H1 (cell line): ENCODE measurements at regions not wholly inside any gene's neighbourhood (a gene's known extent, or its start where the extent isn't known, plus 50 kb on each side); places are given as distances from the start of the nearest gene placed in this dataset.

Experiments
- CTCF ChIA-PET: fragments of 300-600 bp; sonication (Branson Sonifier 250); formaldehyde crosslinking; loops from one replicate; lab custom pipeline; 2021; ENCODE audit not compliant: partially characterized antibody; lab: Charles Lee
- POLR2A ChIA-PET: fragments of 300-600 bp; sonication (Branson Sonifier 250); formaldehyde crosslinking; loops from one replicate; lab custom pipeline; 2021; ENCODE audit warnings: inconsistent platforms; ENCODE audit not compliant: partially characterized antibody; lab: Charles Lee
- DNase-seq, 2 experiments: peaks; one replicate each; pipeline versions ENCODE4 v3.0.0 to v3.0.0-alpha.2; 2010 to 2022; ENCODE audit warnings: low spot score in 2 of 2, low read depth in 1 of 2, mixed read lengths in 1 of 2
- FAIRE-seq: peaks from 2 replicates; lab custom pipeline; 2011; peaks lifted over from hg19 to GRCh38; lab: Jason Lieb, UNC
- H2AFZ ChIP-seq: 2 replicates; pipeline ENCODE4 v1.8.1; 2012; ENCODE audit warnings: low read length, inconsistent platforms
- H2AK5ac ChIP-seq: 2 replicates; pipeline ENCODE4 v1.6.1; 2013; ENCODE audit warnings: low read depth, low read length
- H2BK120ac ChIP-seq: replicated peaks from 2 replicates; pipeline ENCODE3; 2013; ENCODE audit warnings: low read depth, low read length, inconsistent platforms
- H2BK12ac ChIP-seq: 2 replicates; pipeline ENCODE4 v1.6.1; 2013; ENCODE audit warnings: low read depth, low read length
- H2BK15ac ChIP-seq: 2 replicates; pipeline ENCODE4 v1.6.1; 2013; ENCODE audit warnings: low read length
- H2BK20ac ChIP-seq: 2 replicates; pipeline ENCODE4 v1.6.1; 2013; ENCODE audit warnings: low read length
- H2BK5ac ChIP-seq: 2 replicates; pipeline ENCODE4 v1.6.1; 2013; ENCODE audit warnings: low read depth, low read length
- H3K14ac ChIP-seq: 2 replicates; pipeline ENCODE4 v1.6.1; 2013; ENCODE audit warnings: inconsistent platforms; ENCODE audit not compliant: insufficient read length
- H3K18ac ChIP-seq: 2 replicates; pipeline ENCODE4 v1.6.1; 2013; ENCODE audit warnings: low read length; ENCODE audit errors: extremely low read depth
- H3K23ac ChIP-seq: 2 replicates; pipeline ENCODE4 v1.6.1; 2013; ENCODE audit warnings: inconsistent platforms; ENCODE audit not compliant: insufficient read length
- H3K23me2 ChIP-seq: 2 replicates; pipeline ENCODE4 v1.6.1; 2013; ENCODE audit warnings: low read depth, low read length
- H3K27ac ChIP-seq: 2 replicates; pipeline ENCODE4 v1.6.1; 2011; ENCODE audit warnings: low read depth, low read length, inconsistent platforms
- H3K27me3 ChIP-seq, 4 experiments: replicated peaks in 1 of 4; 1 replicate in 1 of 4; 2 replicates in 3 of 4; pipeline versions ENCODE4 v1.6.1 to v1.8.1; 2011 to 2013; ENCODE audit warnings: low read length in 3 of 4, mild to moderate bottlenecking in 3 of 4, inconsistent platforms in 2 of 4, mixed read lengths in 2 of 4, moderate library complexity in 1 of 4; ENCODE audit not compliant: control insufficient read depth in 3 of 4, insufficient read depth in 3 of 4; ENCODE audit errors: extremely low read depth in 1 of 4
- H3K36me3 ChIP-seq, 4 experiments: 2 replicates each; pipeline versions ENCODE4 v1.6.1 to v1.8.1; 2011 to 2013; ENCODE audit warnings: mild to moderate bottlenecking in 4 of 4, low read length in 3 of 4, moderate library complexity in 2 of 4, control low read depth in 1 of 4, inconsistent platforms in 1 of 4; ENCODE audit not compliant: insufficient read depth in 4 of 4, control insufficient read depth in 2 of 4
- H3K4ac ChIP-seq: replicated peaks from 2 replicates; pipeline ENCODE3; 2013; ENCODE audit warnings: low read length, low read depth, mixed read lengths, inconsistent platforms; ENCODE audit not compliant: insufficient read length
- H3K4me1 ChIP-seq, 4 experiments: replicated peaks in 1 of 4; 1 replicate in 1 of 4; 2 replicates in 3 of 4; pipeline versions ENCODE4 v1.6.1 to v1.8.1; 2011 to 2013; ENCODE audit warnings: low read length in 3 of 4, inconsistent platforms in 2 of 4, mixed read lengths in 1 of 4; ENCODE audit not compliant: insufficient read depth in 4 of 4, control insufficient read depth in 3 of 4
- H3K4me2 ChIP-seq, 2 experiments: 2 replicates each; pipeline versions ENCODE4 v1.6.1 to v1.8.1; 2011 to 2013; ENCODE audit warnings: low read depth in 2 of 2, low read length in 2 of 2, control low read depth in 1 of 2, inconsistent platforms in 1 of 2, mild to moderate bottlenecking in 1 of 2; ENCODE audit not compliant: insufficient read depth in 1 of 2
- H3K4me3 ChIP-seq, 4 experiments: fragments of 200-600, 300-600 bp in 1 of 4; sonication (generic), shearing (Covaris generic), sonication (Bioruptor Twin) in 1 of 4; 2 replicates each; pipeline versions ENCODE4 v1.5.1 to v1.8.1; 2011 to 2016; ENCODE audit warnings: low read length in 4 of 4, low read depth in 3 of 4, control low read depth in 2 of 4, inconsistent platforms in 2 of 4, mild to moderate bottlenecking in 2 of 4, mixed read lengths in 1 of 4, moderate library complexity in 1 of 4; ENCODE audit not compliant: insufficient read depth in 2 of 4; ENCODE audit errors: extremely low read depth in 1 of 4
- H3K56ac ChIP-seq: replicated peaks from 2 replicates; pipeline ENCODE3; 2013; ENCODE audit warnings: low read depth, mild to moderate bottlenecking, mixed read lengths, low read length, inconsistent platforms; ENCODE audit not compliant: insufficient read length
- H3K79me1 ChIP-seq: 2 replicates; pipeline ENCODE4 v1.6.1; 2013; ENCODE audit warnings: low read depth, low read length, control low read depth
- H3K79me2 ChIP-seq, 2 experiments: 2 replicates each; pipeline versions ENCODE4 v1.6.1 to v1.8.1; 2012 to 2013; ENCODE audit warnings: low read length in 2 of 2, mild to moderate bottlenecking in 2 of 2, inconsistent platforms in 1 of 2; ENCODE audit not compliant: insufficient read depth in 2 of 2, control insufficient read depth in 1 of 2
- H3K9ac ChIP-seq, 4 experiments: replicated peaks in 1 of 4; 1 replicate in 1 of 4; 2 replicates in 3 of 4; pipeline versions ENCODE4 v1.6.1 to v1.8.1; 2011 to 2013; ENCODE audit warnings: low read depth in 3 of 4, low read length in 3 of 4, control low read depth in 2 of 4, mild to moderate bottlenecking in 2 of 4, moderate library complexity in 2 of 4, inconsistent platforms in 1 of 4; ENCODE audit errors: extremely low read depth in 1 of 4
- H3K9me3 ChIP-seq, 2 experiments: 2 replicates each; pipeline versions ENCODE4 v1.6.1 to v1.8.1; 2012 to 2013; ENCODE audit warnings: mild to moderate bottlenecking in 2 of 2, moderate library complexity in 2 of 2, control low read depth in 1 of 2, inconsistent platforms in 1 of 2, low read depth in 1 of 2, low read length in 1 of 2, mixed read lengths in 1 of 2; ENCODE audit not compliant: insufficient read depth in 2 of 2
- H4K20me1 ChIP-seq, 2 experiments: replicated peaks in 1 of 2; 2 replicates each; pipeline versions ENCODE3 to v1.8.1; 2011 to 2013; ENCODE audit warnings: inconsistent platforms in 2 of 2, low read length in 2 of 2, mild to moderate bottlenecking in 1 of 2; ENCODE audit not compliant: insufficient read depth in 2 of 2, control insufficient read depth in 1 of 2
- H4K5ac ChIP-seq: 2 replicates; pipeline ENCODE4 v1.6.1; 2013; ENCODE audit warnings: low read length, low read depth, mixed read lengths, inconsistent platforms; ENCODE audit not compliant: insufficient read length
- H4K8ac ChIP-seq: 2 replicates; pipeline ENCODE4 v1.8.0; 2013; ENCODE audit warnings: mild to moderate bottlenecking, moderate library complexity, low read length, inconsistent platforms; ENCODE audit not compliant: insufficient read depth; ENCODE audit errors: extremely low read depth
- H4K91ac ChIP-seq: replicated peaks from 2 replicates; pipeline ENCODE3; 2013; ENCODE audit warnings: low read length, mixed read lengths, inconsistent platforms; ENCODE audit not compliant: insufficient read length
- ASH2L ChIP-seq: fragments of 200-600, 300-600 bp; sonication (generic); IDR thresholded peaks from one replicate; pipeline ENCODE4 v1.7.1; 2017; ENCODE audit warnings: low read length
- BACH1 ChIP-seq: IDR thresholded peaks from 2 replicates; pipeline ENCODE4 v1.6.1; 2012; ENCODE audit warnings: low read length, improper control_type of control experiment
- EZH2 ChIP-seq: fragments of 200-600 bp; sonication (generic); IDR thresholded peaks from 2 replicates; pipeline ENCODE4 v1.7.1; 2012; ENCODE audit warnings: low read depth, mild to moderate bottlenecking, moderate library complexity, low read length, inconsistent platforms; ENCODE audit not compliant: severe bottlenecking
- GTF2F1 ChIP-seq: IDR thresholded peaks from 2 replicates; pipeline ENCODE4 v1.6.1; 2012; ENCODE audit warnings: low read depth, low read length, improper control_type of control experiment, borderline replicate concordance
- JUND ChIP-seq: IDR thresholded peaks from 2 replicates; pipeline ENCODE4 v1.6.1; 2011; ENCODE audit warnings: mild to moderate bottlenecking, improper control_type of control experiment, low read length
- KDM5A ChIP-seq: fragments of 200-600 bp; IDR thresholded peaks from 2 replicates; pipeline ENCODE4 v1.7.1; 2012; ENCODE audit warnings: mild to moderate bottlenecking, low read length, inconsistent platforms, mixed read lengths
- MAX ChIP-seq: IDR thresholded peaks from 2 replicates; pipeline ENCODE4 v1.6.1; 2012; ENCODE audit warnings: inconsistent platforms
- RXRA ChIP-seq: IDR thresholded peaks from 2 replicates; pipeline ENCODE4 v1.6.1; 2011; ENCODE audit warnings: low read depth, mild to moderate bottlenecking, low read length, moderate library complexity; ENCODE audit not compliant: insufficient read depth
- WGBS, 2 experiments: shearing (Covaris generic) in 1 of 2; methylation state at CpG; one replicate each; pipeline versions ENCODE4 v1.1.6 to v1.1.7; 2013 to 2015; ENCODE audit warnings: low lambda C conversion rate in 2 of 2, mixed read lengths in 2 of 2, inconsistent platforms in 1 of 2, low coverage in 1 of 2, missing lambda C conversion rate in 1 of 2; ENCODE audit not compliant: insufficient replicate concordance in 2 of 2, insufficient coverage in 1 of 2, insufficient read length in 1 of 2; ENCODE audit errors: extremely low coverage in 1 of 2, missing lambda C conversion rate in 1 of 2; 5-methylcytosine and 5-hydroxymethylcytosine counted together

DNA sequence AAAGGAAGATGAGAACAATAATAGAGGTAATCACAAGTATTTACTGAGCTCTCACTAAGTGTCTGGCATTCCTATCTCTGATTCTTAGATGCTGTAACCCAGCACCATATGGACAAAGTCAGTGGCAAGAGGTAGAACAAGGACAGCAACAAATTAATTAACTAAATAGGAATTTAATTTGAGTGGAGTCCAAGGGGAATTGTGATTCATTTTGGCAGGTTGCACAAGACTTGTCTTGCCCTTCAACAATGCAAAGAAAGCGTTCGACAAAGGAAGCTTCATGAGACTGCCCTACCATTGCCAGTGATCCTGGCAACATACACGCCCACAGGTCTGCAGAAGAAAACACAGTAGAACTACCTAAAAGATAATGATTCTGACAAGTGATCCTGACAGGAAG is 221.6 kb downstream of the RBM43 start:
- H3K4me1 ChIP-seq, result 0 out of 7 replicates have a peak, but pooled peaks cover 0 to 2% (median 0%) of the 10 kb centered on the region in 4 experiments
- no peak overlapping the region for H2BK120ac ChIP-seq
- H2BK12ac ChIP-seq, result no peak overlapping the region
- no peak overlapping the region for H3K4me3 ChIP-seq
- no peak overlapping the region for H2BK20ac ChIP-seq
- H2BK5ac ChIP-seq, result no peak overlapping the region
- H3K36me3 ChIP-seq, result no peaks in the 10 kb centered on the region
- H3K23ac ChIP-seq, result no peak overlapping the region
- H4K8ac ChIP-seq, result no peak overlapping the region
- no peak overlapping the region for H4K91ac ChIP-seq
- H2BK15ac ChIP-seq, result no peak overlapping the region
- no peaks in the 10 kb centered on the region for H3K79me1 ChIP-seq
- no peaks in the 10 kb centered on the region for H3K79me2 ChIP-seq
- H4K20me1 ChIP-seq, result no peaks in the 10 kb centered on the region
- no peak overlapping the region for H3K9ac ChIP-seq
- no peak overlapping the region for H3K18ac ChIP-seq
- H3K9me3 ChIP-seq, result no peaks in the 10 kb centered on the region
- FAIRE-seq, result no peak
- H3K27ac ChIP-seq, result no peak overlapping the region
- H2AFZ ChIP-seq, result no peak overlapping the region
- no peaks in the 10 kb centered on the region for H3K23me2 ChIP-seq
- no peak overlapping the region for H3K56ac ChIP-seq
- H2AK5ac ChIP-seq, result no peak overlapping the region
- no peak overlapping the region for H4K5ac ChIP-seq
- H3K4me2 ChIP-seq, result no peak overlapping the region
- ChIA-PET CTCF (interaction anchor here (1.2 to 5.4 kb wide), 4 partner anchors 8 to 199 kb away, joined by 3 to 30 read pairs (median 4); no protein-coding TSS in a partner anchor), POLR2A (no interaction called here)
- no peak for DNase-seq
- H3K27me3 ChIP-seq, result no peaks in the 10 kb centered on the region
- H3K14ac ChIP-seq, result no peak overlapping the region
- WGBS, 2 experiments, result 91% methylated on average over 3 of the region's 3 CpGs; no CpG with 5 or more reads in 1 of the 2 experiments
- no peak overlapping the region for H3K4ac ChIP-seq
- TF ChIP-seq JUND (no peak), EZH2 (no peak), BACH1 (no peak), KDM5A (no peak), MAX (no peak), RXRA (no peak), GTF2F1 (no peak), ASH2L (no peak)
